WERI-Rb-1 (cell line): ENCODE measurements at regions not wholly inside any gene's neighbourhood (a gene's known extent, or its start where the extent isn't known, plus 50 kb on each side); places are given as distances from the start of the nearest gene placed in this dataset.

Source experiments
- DNase-seq: peaks from one replicate; pipeline ENCODE4 v3.0.0-alpha.2; 2020
- H3K27ac ChIP-seq: fragments of 250-450 bp; sonication (Bioruptor Pico); 2 replicates; pipeline ENCODE4 v1.5.1; 2020; ENCODE audit warnings: mild to moderate bottlenecking, moderate library complexity
- H3K27me3 ChIP-seq: fragments of 250-450 bp; sonication (Bioruptor Pico); 2 replicates; pipeline ENCODE4 v1.5.1; 2021; ENCODE audit warnings: mild to moderate bottlenecking, low read depth, moderate library complexity; ENCODE audit not compliant: insufficient read depth, severe bottlenecking
- H3K36me3 ChIP-seq: fragments of 250-450 bp; sonication (Bioruptor Pico); 2 replicates; pipeline ENCODE4 v1.5.1; 2020; ENCODE audit warnings: mild to moderate bottlenecking, moderate library complexity
- H3K4me3 ChIP-seq: 2 replicates; pipeline ENCODE4 v1.5.1; 2011; ENCODE audit warnings: low read depth, mild to moderate bottlenecking, control low read depth, low read length
- H3K9me3 ChIP-seq: fragments of 250-450 bp; sonication (Bioruptor Pico); 2 replicates; pipeline ENCODE4 v1.5.1; 2021; ENCODE audit warnings: mild to moderate bottlenecking, moderate library complexity; ENCODE audit not compliant: severe bottlenecking
- CTCF ChIP-seq: IDR thresholded peaks from 2 replicates; pipeline ENCODE4 v1.5.1; 2011; ENCODE audit warnings: low read depth, mild to moderate bottlenecking, control low read depth, inconsistent platforms, low read length

DNA sequence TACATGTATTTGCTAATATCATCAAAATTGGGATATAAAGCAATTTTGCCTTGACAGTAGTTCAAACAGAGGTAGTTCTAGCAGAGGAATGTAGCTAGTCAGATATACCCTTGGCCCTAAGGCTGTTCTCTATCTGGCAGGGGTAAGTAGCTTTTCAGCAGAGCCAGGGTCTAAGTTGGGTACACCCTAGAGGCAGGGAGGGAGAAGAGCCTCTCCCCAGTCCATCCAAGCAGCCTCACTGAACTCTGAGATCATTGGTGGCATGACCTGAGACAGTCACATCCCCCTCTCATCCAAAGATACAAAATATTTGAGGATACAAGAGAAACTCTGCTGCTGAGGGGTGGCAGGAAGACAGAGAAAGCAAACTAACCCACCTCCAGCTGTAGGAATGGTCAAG is 343.7 kb downstream of the DHX15 start:
- H3K9me3 ChIP-seq = no peaks in the 10 kb centered on the region
- DNase-seq = no peak
- H3K36me3 ChIP-seq = no peaks in the 10 kb centered on the region
- peak; percentile 19; the same call in 1 of the 2 replicates for TF ChIP-seq CTCF
- no peaks in the 10 kb centered on the region for H3K27me3 ChIP-seq
- H3K4me3 ChIP-seq = no peak overlapping the region
- no peak overlapping the region for H3K27ac ChIP-seq

DNA sequence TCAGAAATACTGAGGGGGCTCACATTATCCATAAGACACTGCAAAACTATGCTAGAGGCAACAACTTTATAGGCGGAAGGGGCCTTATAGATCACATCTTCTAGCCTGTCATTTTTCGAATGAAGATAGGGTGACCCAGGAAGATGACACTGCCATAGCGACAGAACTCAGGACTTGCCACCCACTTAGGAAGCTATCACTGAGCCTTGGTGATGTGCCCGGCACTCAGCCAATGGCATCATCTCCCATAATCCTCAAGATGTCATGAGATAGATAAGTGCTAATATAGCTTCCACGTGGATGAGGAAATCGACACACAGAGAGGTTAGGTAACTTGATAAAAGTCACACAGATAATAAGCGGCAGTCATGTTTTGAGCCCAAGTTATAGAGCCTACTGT is 346.6 kb downstream of the DHX15 start:
- no peaks in the 10 kb centered on the region for H3K27me3 ChIP-seq
- H3K27ac ChIP-seq = no peak overlapping the region
- DNase-seq = no peak
- no peak overlapping the region for H3K4me3 ChIP-seq
- H3K36me3 ChIP-seq = no peaks in the 10 kb centered on the region
- no peaks in the 10 kb centered on the region for H3K9me3 ChIP-seq
- no peak for TF ChIP-seq CTCF

- no peaks in the 10 kb centered on the region for H3K27me3 ChIP-seq
- no peak overlapping the region for H3K4me3 ChIP-seq
- DNase-seq = no peak
- no peak for TF ChIP-seq CTCF
- H3K9me3 ChIP-seq = no peaks in the 10 kb centered on the region
- no peaks in the 10 kb centered on the region for H3K36me3 ChIP-seq
- H3K27ac ChIP-seq = no peak overlapping the region
Observed at GRCh38 chr4:24236532-24236931, 346.7 kb upstream of the PPARGC1A start.

DNA sequence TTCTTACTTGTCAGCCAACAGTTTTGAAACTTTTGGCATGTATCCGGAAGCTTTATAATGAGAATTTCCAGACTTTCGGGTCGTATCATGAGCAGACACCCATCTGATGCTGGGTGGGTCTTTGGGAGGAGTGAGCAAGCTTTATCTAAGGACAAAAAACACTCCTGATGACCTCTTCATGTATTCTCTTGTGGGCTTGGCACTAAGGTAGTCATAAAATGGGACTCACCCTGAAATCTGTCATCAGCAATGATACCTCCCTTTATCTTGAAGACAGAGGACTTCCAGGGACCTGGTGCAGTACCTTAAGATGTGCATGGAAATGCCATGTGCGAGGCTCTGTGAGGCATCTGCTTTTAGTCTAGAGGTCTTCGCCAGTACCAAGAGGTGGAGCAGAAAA is 346.3 kb upstream of the PPARGC1A start:
- H3K36me3 ChIP-seq = no peaks in the 10 kb centered on the region
- no peak for TF ChIP-seq CTCF

GRCh38 chr4:24235618-24236017 is 345.8 kb upstream of the PPARGC1A start:
- Histone ChIP-seq H3K36me3 (no peaks in the 10 kb centered on the region), H3K27ac (no peak overlapping the region), H3K9me3 (no peaks in the 10 kb centered on the region), H3K27me3 (no peaks in the 10 kb centered on the region), H3K4me3 (no peak overlapping the region)
- no peak for TF ChIP-seq CTCF
- no peak for DNase-seq

More for the DNA sequence above, 346.3 kb upstream of the PPARGC1A start:
- no peak overlapping the region for H3K27ac ChIP-seq
- no peak for DNase-seq
- H3K9me3 ChIP-seq = no peaks in the 10 kb centered on the region
- no peaks in the 10 kb centered on the region for H3K27me3 ChIP-seq
- no peak overlapping the region for H3K4me3 ChIP-seq

- Histone ChIP-seq H3K27me3 (no peaks in the 10 kb centered on the region), H3K27ac (no peak overlapping the region), H3K4me3 (no peak overlapping the region), H3K9me3 (no peaks in the 10 kb centered on the region), H3K36me3 (no peaks in the 10 kb centered on the region)
- no peak for TF ChIP-seq CTCF
- no peak for DNase-seq
Observed at GRCh38 chr4:24234288-24234848, 344.5 kb upstream of the PPARGC1A start.
